HepG2 (cell line): ENCODE measurements at regions not wholly inside any gene's neighbourhood (a gene's known extent, or its start where the extent isn't known, plus 50 kb on each side); places are given as distances from the start of the nearest gene placed in this dataset.

ENCODE experiments used
- ADNP ChIP-seq: sonication (generic); formaldehyde crosslinking; IDR thresholded peaks from 2 replicates; pipeline ENCODE4 v1.4.0; 2020; ENCODE audit warnings: missing genetic modification reagents
- ERF ChIP-seq: IDR thresholded peaks from 2 replicates; pipeline ENCODE4 v1.6.1; 2018; ENCODE audit warnings: missing biosample characterization, missing genetic modification reagents
- HHEX ChIP-seq: IDR thresholded peaks from 2 replicates; pipeline ENCODE4 v1.6.1; 2016; ENCODE audit warnings: control low read depth
- KDM3A ChIP-seq: IDR thresholded peaks from 2 replicates; pipeline ENCODE4 v1.6.1; 2018; ENCODE audit warnings: low read depth, missing compliant biosample characterization
- NFKBIZ ChIP-seq: IDR thresholded peaks from 2 replicates; pipeline ENCODE4 v1.6.1; 2018; ENCODE audit warnings: missing genetic modification reagents, missing compliant biosample characterization
- PITX1 ChIP-seq: sonication (generic); formaldehyde crosslinking; IDR thresholded peaks from 2 replicates; pipeline ENCODE4 v1.5.1; 2020; ENCODE audit warnings: mild to moderate bottlenecking, missing genetic modification reagents
- SMAD3 ChIP-seq: sonication (generic); formaldehyde crosslinking; IDR thresholded peaks from 2 replicates; pipeline ENCODE4 v1.4.0; 2020; ENCODE audit warnings: missing genetic modification reagents
- XRCC5 ChIP-seq: fragments of 200-400 bp; formaldehyde crosslinking; optimal IDR thresholded peaks from 2 replicates; pipeline ENCODE3; 2017; ENCODE audit warnings: mild to moderate bottlenecking, low read length
- ZNF138 ChIP-seq: sonication (generic); formaldehyde crosslinking; IDR thresholded peaks from 2 replicates; pipeline ENCODE4 v1.5.0; 2020; ENCODE audit warnings: mild to moderate bottlenecking, low read depth, missing genetic modification reagents
- ZNF607 ChIP-seq: sonication (generic); formaldehyde crosslinking; IDR thresholded peaks from 2 replicates; pipeline ENCODE4 v1.5.1; 2020; ENCODE audit warnings: missing genetic modification reagents, mild to moderate bottlenecking, borderline replicate concordance
- ZNF792 ChIP-seq: IDR thresholded peaks from 2 replicates; pipeline ENCODE4 v1.6.1; 2016
- ZNF83 ChIP-seq: sonication (generic); formaldehyde crosslinking; IDR thresholded peaks from 2 replicates; pipeline ENCODE4 v1.4.0; 2020; ENCODE audit warnings: missing genetic modification reagents, mild to moderate bottlenecking, borderline replicate concordance
- ZNF878 ChIP-seq: sonication (generic); formaldehyde crosslinking; IDR thresholded peaks from 2 replicates; pipeline ENCODE4 v1.8.1; 2023; ENCODE audit warnings: mild to moderate bottlenecking, missing genetic modification reagents, moderate library complexity
- TF ChIP-seq, protein P1 (sequence below): sonication (generic); formaldehyde crosslinking; conservative IDR thresholded peaks from 2 replicates; pipeline ENCODE4 v1.4.0; 2020; ENCODE audit warnings: missing genetic modification reagents
- TF ChIP-seq, protein P2 (sequence below): IDR thresholded peaks from 2 replicates; pipeline ENCODE4 v1.6.1; 2016; ENCODE audit warnings: low read depth, borderline replicate concordance
- TF ChIP-seq, protein P3 (sequence below): sonication (generic); formaldehyde crosslinking; IDR thresholded peaks from 2 replicates; pipeline ENCODE4 v1.4.0; 2020; ENCODE audit warnings: mild to moderate bottlenecking, missing genetic modification reagents

- TF ChIP-seq ZNF878: peak; percentile 93
- peak; percentile 91 for TF ChIP-seq SMAD3 (CRISPR knock-in tag)
- TF ChIP-seq KDM3A (CRISPR knock-in tag): 0 out of 2 replicates have a peak, but pooled peaks have one; percentile 28
- TF ChIP-seq NFKBIZ (CRISPR knock-in tag): peak; percentile 52; the same call in 1 of the 2 replicates
- no peak for TF ChIP-seq ZNF83 (CRISPR knock-in tag)
- TF ChIP-seq ZNF792: 0 out of 2 replicates have a peak, but pooled peaks have one; percentile 42
- TF ChIP-seq ADNP (CRISPR knock-in tag): no peak
- TF ChIP-seq, protein P1, sequence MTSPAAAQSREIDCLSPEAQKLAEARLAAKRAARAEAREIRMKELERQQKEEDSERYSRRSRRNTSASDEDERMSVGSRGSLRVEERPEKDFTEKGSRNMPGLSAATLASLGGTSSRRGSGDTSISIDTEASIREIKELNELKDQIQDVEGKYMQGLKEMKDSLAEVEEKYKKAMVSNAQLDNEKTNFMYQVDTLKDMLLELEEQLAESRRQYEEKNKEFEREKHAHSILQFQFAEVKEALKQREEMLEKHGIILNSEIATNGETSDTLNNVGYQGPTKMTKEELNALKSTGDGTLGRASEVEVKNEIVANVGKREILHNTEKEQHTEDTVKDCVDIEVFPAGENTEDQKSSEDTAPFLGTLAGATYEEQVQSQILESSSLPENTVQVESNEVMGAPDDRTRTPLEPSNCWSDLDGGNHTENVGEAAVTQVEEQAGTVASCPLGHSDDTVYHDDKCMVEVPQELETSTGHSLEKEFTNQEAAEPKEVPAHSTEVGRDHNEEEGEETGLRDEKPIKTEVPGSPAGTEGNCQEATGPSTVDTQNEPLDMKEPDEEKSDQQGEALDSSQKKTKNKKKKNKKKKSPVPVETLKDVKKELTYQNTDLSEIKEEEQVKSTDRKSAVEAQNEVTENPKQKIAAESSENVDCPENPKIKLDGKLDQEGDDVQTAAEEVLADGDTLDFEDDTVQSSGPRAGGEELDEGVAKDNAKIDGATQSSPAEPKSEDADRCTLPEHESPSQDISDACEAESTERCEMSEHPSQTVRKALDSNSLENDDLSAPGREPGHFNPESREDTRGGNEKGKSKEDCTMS: no peak
- TF ChIP-seq HHEX (CRISPR knock-in tag): no peak
- no peak for TF ChIP-seq ZNF138 (CRISPR knock-in tag)
- TF ChIP-seq, protein P2, sequence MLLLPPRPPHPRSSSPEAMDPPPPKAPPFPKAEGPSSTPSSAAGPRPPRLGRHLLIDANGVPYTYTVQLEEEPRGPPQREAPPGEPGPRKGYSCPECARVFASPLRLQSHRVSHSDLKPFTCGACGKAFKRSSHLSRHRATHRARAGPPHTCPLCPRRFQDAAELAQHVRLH (CRISPR knock-in tag): peak; percentile 79
- TF ChIP-seq ERF (CRISPR knock-in tag): peak; percentile 73; the same call in 1 of the 2 replicates
- no peak for TF ChIP-seq XRCC5
- TF ChIP-seq, protein P3, sequence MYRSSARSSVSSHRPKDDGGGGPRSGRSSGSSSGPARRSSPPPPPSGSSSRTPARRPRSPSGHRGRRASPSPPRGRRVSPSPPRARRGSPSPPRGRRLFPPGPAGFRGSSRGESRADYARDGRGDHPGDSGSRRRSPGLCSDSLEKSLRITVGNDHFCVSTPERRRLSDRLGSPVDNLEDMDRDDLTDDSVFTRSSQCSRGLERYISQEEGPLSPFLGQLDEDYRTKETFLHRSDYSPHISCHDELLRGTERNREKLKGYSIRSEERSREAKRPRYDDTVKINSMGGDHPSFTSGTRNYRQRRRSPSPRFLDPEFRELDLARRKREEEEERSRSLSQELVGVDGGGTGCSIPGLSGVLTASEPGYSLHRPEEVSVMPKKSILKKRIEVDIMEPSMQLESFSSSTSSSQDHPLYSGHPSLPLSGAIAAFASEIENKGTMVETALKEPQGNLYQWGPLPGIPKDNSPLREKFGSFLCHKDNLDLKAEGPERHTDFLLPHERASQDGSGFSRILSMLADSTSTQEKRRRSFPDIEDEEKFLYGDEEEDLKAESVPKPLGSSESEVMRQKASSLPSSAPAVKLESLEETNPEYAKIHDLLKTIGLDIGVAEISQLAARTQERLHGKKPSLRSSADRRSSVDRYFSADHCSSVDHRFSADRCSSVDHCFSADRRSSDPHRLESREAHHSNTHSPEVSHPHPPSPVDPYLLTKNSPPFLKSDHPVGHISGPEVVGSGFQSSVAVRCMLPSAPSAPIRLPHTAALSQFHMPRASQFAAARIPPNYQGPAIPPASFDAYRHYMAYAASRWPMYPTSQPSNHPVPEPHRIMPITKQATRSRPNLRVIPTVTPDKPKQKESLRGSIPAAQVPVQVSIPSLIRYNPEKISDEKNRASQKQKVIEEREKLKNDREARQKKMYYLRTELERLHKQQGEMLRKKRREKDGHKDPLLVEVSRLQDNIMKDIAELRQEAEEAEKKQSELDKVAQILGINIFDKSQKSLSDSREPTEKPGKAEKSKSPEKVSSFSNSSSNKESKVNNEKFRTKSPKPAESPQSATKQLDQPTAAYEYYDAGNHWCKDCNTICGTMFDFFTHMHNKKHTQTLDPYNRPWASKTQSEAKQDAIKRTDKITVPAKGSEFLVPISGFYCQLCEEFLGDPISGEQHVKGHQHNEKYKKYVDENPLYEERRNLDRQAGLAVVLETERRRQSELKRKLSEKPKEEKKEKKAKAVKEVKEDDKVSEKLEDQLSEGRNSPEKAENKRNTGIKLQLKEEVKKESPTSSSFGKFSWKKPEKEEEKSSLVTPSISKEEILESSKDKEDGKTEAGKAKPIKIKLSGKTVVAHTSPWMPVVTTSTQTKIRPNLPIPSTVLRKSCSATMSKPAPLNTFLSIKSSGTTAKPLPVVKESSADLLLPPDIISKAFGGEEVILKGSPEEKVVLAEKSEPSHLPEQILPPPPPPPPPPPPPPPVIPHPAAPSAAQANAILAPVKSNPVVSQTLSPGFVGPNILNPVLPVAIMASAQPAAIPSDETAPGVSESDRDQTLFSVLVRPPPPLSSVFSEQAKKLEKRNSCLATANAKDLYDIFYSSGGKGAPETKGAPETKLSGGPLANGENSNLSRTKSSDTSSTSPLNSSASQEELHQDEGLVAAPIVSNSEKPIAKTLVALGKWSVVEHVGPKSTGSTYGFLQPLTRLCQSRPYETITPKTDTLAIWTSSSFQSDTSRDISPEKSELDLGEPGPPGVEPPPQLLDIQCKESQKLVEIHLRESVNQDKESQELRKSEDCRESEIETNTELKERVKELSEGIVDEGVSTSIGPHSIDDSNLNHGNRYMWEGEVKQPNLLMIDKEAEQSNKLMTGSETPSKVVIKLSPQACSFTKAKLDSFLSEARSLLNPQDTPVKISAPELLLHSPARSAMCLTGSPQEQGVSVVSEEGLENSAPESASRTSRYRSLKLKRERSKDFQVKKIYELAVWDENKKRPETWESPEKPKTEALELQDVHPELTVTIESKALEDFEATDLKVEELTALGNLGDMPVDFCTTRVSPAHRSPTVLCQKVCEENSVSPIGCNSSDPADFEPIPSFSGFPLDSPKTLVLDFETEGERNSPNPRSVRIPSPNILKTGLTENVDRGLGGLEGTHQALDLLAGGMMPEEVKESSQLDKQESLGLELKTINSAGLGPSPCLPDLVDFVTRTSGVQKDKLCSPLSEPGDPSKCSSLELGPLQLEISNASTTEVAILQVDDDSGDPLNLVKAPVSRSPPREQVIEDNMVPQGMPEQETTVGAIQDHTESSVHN: no peak
- no peak for TF ChIP-seq ZNF607 (CRISPR knock-in tag)
- TF ChIP-seq PITX1: peak; percentile 46; the same call in 1 of the 2 replicates
These were observed 265.9 kb downstream of the SOX9 start (continued) for GRCh38 chr17:72386619-72387237.
